BE2C (cell line): ENCODE measurements at regions not wholly inside any gene's neighbourhood (a gene's known extent, or its start where the extent isn't known, plus 50 kb on each side); places are given as distances from the start of the nearest gene placed in this dataset.

ENCODE experiments used
- DNase-seq: peaks from one replicate; pipeline ENCODE4 v3.0.0-alpha.2; 2020
- H3K27me3 ChIP-seq: fragments of 250-450 bp; sonication (Bioruptor Pico); 2 replicates; pipeline ENCODE4 v1.5.1; 2020; ENCODE audit warnings: mild to moderate bottlenecking
- H3K36me3 ChIP-seq: fragments of 250-450 bp; sonication (Bioruptor Pico); 2 replicates; pipeline ENCODE4 v1.5.1; 2020; ENCODE audit warnings: mild to moderate bottlenecking
- H3K4me1 ChIP-seq: fragments of 250-450 bp; sonication (Bioruptor Pico); 2 replicates; pipeline ENCODE4 v1.5.1; 2020
- H3K4me3 ChIP-seq: 2 replicates; pipeline ENCODE4 v1.5.1; 2011; ENCODE audit warnings: low read depth, low read length
- H3K9me3 ChIP-seq: fragments of 250-450 bp; sonication (Bioruptor Pico); 2 replicates; pipeline ENCODE4 v1.5.1; 2020
- CTCF ChIP-seq: IDR thresholded peaks from 2 replicates; pipeline ENCODE4 v1.5.1; 2012; ENCODE audit warnings: mild to moderate bottlenecking, low read depth, low read length

DNA sequence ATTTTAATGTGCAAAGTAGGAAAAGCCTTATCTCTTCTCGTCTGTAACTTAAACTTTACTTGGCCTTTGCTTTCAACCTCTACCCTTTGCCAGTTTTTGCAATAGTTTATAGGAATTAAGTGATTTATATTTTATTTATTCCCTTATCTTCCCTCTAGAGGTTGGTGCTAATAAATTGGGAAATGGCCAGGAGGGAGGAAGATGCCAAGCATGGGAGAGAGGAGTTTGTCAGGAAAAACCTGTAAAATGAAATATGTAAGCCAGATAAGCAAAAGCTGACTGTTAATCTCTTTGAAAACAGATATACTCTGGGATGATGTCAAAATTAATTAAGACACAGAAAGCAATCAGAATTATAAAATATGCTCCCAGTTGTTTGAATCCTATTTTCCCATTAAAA lies 484.5 kb downstream of the NR2F1-AS1 start:
- TF ChIP-seq CTCF, result no peak
- H3K4me1 ChIP-seq, result no peaks in the 10 kb centered on the region
- no peak for DNase-seq
- no peaks in the 10 kb centered on the region for H3K36me3 ChIP-seq
- no peak overlapping the region for H3K4me3 ChIP-seq
- H3K27me3 ChIP-seq, result no peaks in the 10 kb centered on the region
- 0 out of 2 replicates have a peak, but pooled peaks cover 3% of the 10 kb centered on the region for H3K9me3 ChIP-seq

DNA sequence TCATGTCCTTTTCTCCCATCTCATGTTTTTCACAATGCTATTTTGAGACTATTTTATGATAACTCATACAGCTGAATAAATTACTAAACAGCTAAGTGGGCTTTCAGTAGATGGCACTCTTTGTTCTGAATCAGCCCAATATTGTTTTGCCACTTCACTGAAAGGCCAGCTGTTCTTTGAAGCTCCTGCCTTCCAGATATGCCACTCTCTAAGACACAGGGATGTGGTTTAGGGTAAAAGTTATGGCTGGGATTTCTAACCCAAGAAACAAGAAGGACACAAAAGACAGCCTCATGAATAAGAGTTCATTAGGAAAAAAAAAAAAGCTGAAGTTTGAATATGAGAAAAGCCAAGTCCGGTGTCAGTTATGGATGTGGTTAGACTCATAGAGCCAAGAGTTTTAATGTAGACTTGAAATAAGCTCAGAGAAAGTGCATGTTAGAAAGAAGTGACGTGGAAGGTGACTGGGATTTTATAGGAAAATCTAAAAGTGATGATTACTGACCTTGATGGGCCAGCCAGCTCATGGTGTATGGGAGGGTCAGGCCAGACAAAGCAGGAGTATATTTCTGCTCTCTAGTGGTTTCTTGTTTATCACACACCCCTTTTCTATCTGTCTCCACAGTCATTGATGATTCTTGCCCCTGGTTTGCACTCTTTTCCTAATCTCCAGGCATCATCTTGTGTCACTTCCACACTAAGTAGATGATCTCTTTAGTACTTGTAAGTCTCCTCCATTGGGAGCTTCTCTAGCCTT lies 488.5 kb downstream of the NR2F1-AS1 start:
- Histone ChIP-seq H3K4me3 (no peak overlapping the region), H3K4me1 (peaks cover 10% of the 10 kb centered on the region; the same call in 1 of the 2 replicates), H3K27me3 (no peaks in the 10 kb centered on the region), H3K36me3 (no peaks in the 10 kb centered on the region), H3K9me3 (0 out of 2 replicates have a peak, but pooled peaks cover 3% of the 10 kb centered on the region)
- no peak for DNase-seq
- peak; percentile 42 for TF ChIP-seq CTCF

DNA sequence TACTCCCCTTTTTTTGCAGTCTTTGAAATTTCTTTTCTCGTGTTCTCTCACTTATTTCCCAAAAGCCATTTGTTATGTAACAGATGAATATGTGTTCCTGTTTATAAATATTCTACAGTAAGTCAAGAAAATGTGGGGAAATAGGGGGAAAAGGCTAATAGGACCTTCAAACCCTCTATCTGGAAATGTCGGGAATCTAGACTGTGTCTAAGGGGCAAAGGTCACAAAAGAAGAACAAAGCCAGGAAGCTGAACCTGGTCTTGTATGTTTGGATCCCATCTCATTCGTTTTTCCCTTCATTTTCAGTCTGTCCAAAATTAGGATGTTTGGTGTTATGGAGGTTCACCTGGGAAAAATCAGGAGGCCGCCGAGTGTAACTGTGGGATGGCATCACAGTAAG lies 490.3 kb downstream of the NR2F1-AS1 start:
- H3K4me3 ChIP-seq, result no peak overlapping the region
- H3K9me3 ChIP-seq, result 0 out of 2 replicates have a peak, but pooled peaks cover 3% of the 10 kb centered on the region
- H3K36me3 ChIP-seq, result no peaks in the 10 kb centered on the region
- DNase-seq, result no peak
- H3K27me3 ChIP-seq, result no peaks in the 10 kb centered on the region
- TF ChIP-seq CTCF, result no peak
- H3K4me1 ChIP-seq, result peaks cover 10% of the 10 kb centered on the region; the same call in 1 of the 2 replicates

- Histone ChIP-seq H3K9me3 (0 out of 2 replicates have a peak, but pooled peaks cover 1% of the 10 kb centered on the region), H3K27me3 (no peaks in the 10 kb centered on the region), H3K36me3 (no peaks in the 10 kb centered on the region), H3K4me1 (peaks cover 19% of the 10 kb centered on the region; the same call in 1 of the 2 replicates), H3K4me3 (no peak overlapping the region)
- peak; percentile 45 for DNase-seq
- no peak for TF ChIP-seq CTCF
Measured at GRCh38 chr5:93088592-93089389, 492.2 kb downstream of the NR2F1-AS1 start.

DNA sequence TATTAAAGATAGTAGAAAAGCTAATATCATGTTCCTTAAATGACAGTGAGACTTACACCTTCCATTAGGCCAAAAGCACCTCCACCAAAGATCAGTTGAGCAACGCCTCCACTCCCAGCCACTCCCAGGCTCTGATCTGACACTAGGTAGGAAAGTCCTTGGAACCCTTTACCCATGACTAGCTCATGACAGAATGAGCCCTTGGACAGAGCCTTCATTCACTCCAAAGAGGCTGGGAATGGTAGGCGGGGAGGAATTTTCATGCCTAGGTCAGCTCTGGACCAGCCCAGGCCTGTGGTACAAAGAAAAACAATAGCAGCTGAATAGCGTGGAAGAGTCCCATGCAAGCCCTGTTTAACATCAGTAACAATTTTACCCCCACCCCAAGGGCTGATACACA lies 493.7 kb downstream of the NR2F1-AS1 start:
- Histone ChIP-seq H3K36me3 (no peaks in the 10 kb centered on the region), H3K4me1 (peaks cover 24% of the 10 kb centered on the region), H3K4me3 (no peak overlapping the region), H3K27me3 (no peaks in the 10 kb centered on the region), H3K9me3 (no peaks in the 10 kb centered on the region)
- DNase-seq, result no peak
- no peak for TF ChIP-seq CTCF

DNA sequence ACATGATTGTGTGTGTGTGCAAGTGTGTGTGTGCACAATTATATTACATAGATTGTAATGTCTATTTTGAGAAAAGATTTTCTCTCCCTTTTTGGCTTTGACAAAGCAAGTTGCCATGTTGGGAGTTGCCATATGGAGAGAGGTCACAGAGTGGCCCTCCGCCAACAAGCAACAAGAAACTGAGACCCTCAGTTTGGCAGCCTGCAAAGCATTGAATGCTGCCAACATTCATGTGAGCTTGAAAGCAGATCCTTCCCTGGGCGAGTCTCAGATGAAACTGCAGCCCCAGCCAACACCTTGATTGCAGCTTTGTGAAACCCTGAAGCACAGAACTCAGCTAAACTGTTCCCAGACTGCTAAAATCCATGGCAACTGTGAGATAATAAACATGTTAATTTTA lies 498.0 kb downstream of the NR2F1-AS1 start:
- Histone ChIP-seq H3K4me1 (peaks cover 14% of the 10 kb centered on the region), H3K9me3 (no peaks in the 10 kb centered on the region), H3K36me3 (no peaks in the 10 kb centered on the region), H3K27me3 (no peaks in the 10 kb centered on the region), H3K4me3 (no peak overlapping the region)
- DNase-seq, result no peak
- no peak for TF ChIP-seq CTCF
